Activated B cell treated with CpG ODN at 0.5 μM for 24 hours (primary cell): ENCODE measurements at regions not wholly inside any gene's neighbourhood (a gene's known extent, or its start where the extent isn't known, plus 50 kb on each side); places are given as distances from the start of the nearest gene placed in this dataset.

Experiments
- ATAC-seq: fragments of 200-7000 bp; cut with Tn5 transposase; one replicate; pipeline ENCODE4 v1.10.0; 2021; ENCODE audit warnings: low read depth, mild to moderate bottlenecking, moderate library complexity
- CTCF ChIA-PET: fragments of 350-600 bp; sonication (Branson Sonifier 250); formaldehyde crosslinking; loops from one replicate; lab custom pipeline; 2021; ENCODE audit warnings: antibody characterized with exemption; lab: Charles Lee
- POLR2A ChIA-PET: fragments of 350-600 bp; sonication (Branson Sonifier 250); formaldehyde crosslinking; loops from one replicate; lab custom pipeline; 2021; ENCODE audit warnings: antibody characterized with exemption; lab: Charles Lee
- DNase-seq: peaks from one replicate; pipeline ENCODE4 v3.0.0; 2022
- H3K27ac Mint-ChIP-seq: one replicate; pipeline ENCODE4 v1.8.0; 2020; ENCODE audit warnings: mixed read lengths
- H3K27me3 Mint-ChIP-seq: one replicate; pipeline ENCODE4 v1.8.0; 2021; ENCODE audit warnings: mixed read lengths
- H3K36me3 Mint-ChIP-seq: one replicate; pipeline ENCODE4 v1.8.0; 2021; ENCODE audit warnings: low read depth, mixed read lengths
- H3K4me1 Mint-ChIP-seq: one replicate; pipeline ENCODE4 v1.8.0; 2021; ENCODE audit warnings: mixed read lengths
- H3K4me3 Mint-ChIP-seq: one replicate; pipeline ENCODE4 v1.8.0; 2020; ENCODE audit warnings: mild to moderate bottlenecking, mixed read lengths
- H3K9me3 Mint-ChIP-seq: one replicate; pipeline ENCODE4 v1.8.0; 2020; ENCODE audit warnings: mixed read lengths
- CTCF ChIP-seq: fragments of 200-600 bp; IDR thresholded peaks from one replicate; pipeline ENCODE4 v1.8.0; 2022; ENCODE audit warnings: antibody characterized with exemption, mild to moderate bottlenecking
- intact Hi-C: fragments of 100-400 bp; cut with micrococcal nuclease; formaldehyde crosslinking; loops from one replicate; pipeline ENCODE4 v1.15.1; 2024

GRCh38 chr15:39059917-39060316 is 495.3 kb upstream of the RASGRP1 start:
- Mint-ChIP-seq H3K36me3 (no peaks in the 10 kb centered on the region), H3K27ac (no peak overlapping the region), H3K4me1 (no peaks in the 10 kb centered on the region), H3K9me3 (no peaks in the 10 kb centered on the region), H3K4me3 (no peak overlapping the region), H3K27me3 (no peaks in the 10 kb centered on the region)
- ChIA-PET POLR2A (no interaction called here), CTCF (no interaction called here)
- intact Hi-C loops: no loop called here
- ATAC-seq (no peak), DNase-seq (no peak)
- TF ChIP-seq CTCF: no peak

GRCh38 chr15:39061952-39062464 is 497.4 kb upstream of the RASGRP1 start:
- Mint-ChIP-seq H3K27me3 (no peaks in the 10 kb centered on the region), H3K4me1 (no peaks in the 10 kb centered on the region), H3K9me3 (no peaks in the 10 kb centered on the region), H3K4me3 (no peak overlapping the region), H3K36me3 (no peaks in the 10 kb centered on the region), H3K27ac (no peak overlapping the region)
- POLR2A ChIA-PET: no interaction called here
- CTCF ChIA-PET: no interaction called here
- no peak for ATAC-seq
- TF ChIP-seq CTCF: no peak
- intact Hi-C loops: no loop called here
- no peak for DNase-seq

- intact Hi-C loops: no loop called here
- no peak for ATAC-seq
- Mint-ChIP-seq H3K27me3 (no peaks in the 10 kb centered on the region), H3K4me3 (no peak overlapping the region), H3K9me3 (no peaks in the 10 kb centered on the region), H3K36me3 (no peaks in the 10 kb centered on the region), H3K4me1 (no peaks in the 10 kb centered on the region), H3K27ac (no peak overlapping the region)
- ChIA-PET POLR2A (no interaction called here), CTCF (no interaction called here)
- no peak for DNase-seq
- TF ChIP-seq CTCF: no peak
These were observed 502.1 kb upstream of the RASGRP1 start for GRCh38 chr15:39066677-39067076.

- H3K4me3 Mint-ChIP-seq: no peak overlapping the region
- intact Hi-C loops: no loop called here
- no peak for TF ChIP-seq CTCF
- no peaks in the 10 kb centered on the region for H3K36me3 Mint-ChIP-seq
- ChIA-PET CTCF (no interaction called here), POLR2A (no interaction called here)
- no peaks in the 10 kb centered on the region for H3K9me3 Mint-ChIP-seq
- no peak for DNase-seq
- no peak overlapping the region for H3K27ac Mint-ChIP-seq
- no peaks in the 10 kb centered on the region for H3K27me3 Mint-ChIP-seq
- H3K4me1 Mint-ChIP-seq: no peaks in the 10 kb centered on the region
- no peak for ATAC-seq
These were observed 506.4 kb upstream of the THBS1 start for GRCh38 chr15:39074341-39074985.

GRCh38 chr15:39075311-39075710 is 505.6 kb upstream of the THBS1 start:
- ChIA-PET CTCF (no interaction called here), POLR2A (no interaction called here)
- H3K27me3 Mint-ChIP-seq: no peaks in the 10 kb centered on the region
- no peak for TF ChIP-seq CTCF
- no peaks in the 10 kb centered on the region for H3K36me3 Mint-ChIP-seq
- ATAC-seq: no peak
- H3K9me3 Mint-ChIP-seq: no peaks in the 10 kb centered on the region
- H3K4me1 Mint-ChIP-seq: no peaks in the 10 kb centered on the region
- DNase-seq: no peak
- no peak overlapping the region for H3K4me3 Mint-ChIP-seq
- no peak overlapping the region for H3K27ac Mint-ChIP-seq
- intact Hi-C loops: no loop called here
